ENCODE measurements at regions not wholly inside any gene's neighbourhood (a gene's known extent, or its start where the extent isn't known, plus 50 kb on each side); places are given as distances from the start of the nearest gene placed in this dataset.

DNA sequence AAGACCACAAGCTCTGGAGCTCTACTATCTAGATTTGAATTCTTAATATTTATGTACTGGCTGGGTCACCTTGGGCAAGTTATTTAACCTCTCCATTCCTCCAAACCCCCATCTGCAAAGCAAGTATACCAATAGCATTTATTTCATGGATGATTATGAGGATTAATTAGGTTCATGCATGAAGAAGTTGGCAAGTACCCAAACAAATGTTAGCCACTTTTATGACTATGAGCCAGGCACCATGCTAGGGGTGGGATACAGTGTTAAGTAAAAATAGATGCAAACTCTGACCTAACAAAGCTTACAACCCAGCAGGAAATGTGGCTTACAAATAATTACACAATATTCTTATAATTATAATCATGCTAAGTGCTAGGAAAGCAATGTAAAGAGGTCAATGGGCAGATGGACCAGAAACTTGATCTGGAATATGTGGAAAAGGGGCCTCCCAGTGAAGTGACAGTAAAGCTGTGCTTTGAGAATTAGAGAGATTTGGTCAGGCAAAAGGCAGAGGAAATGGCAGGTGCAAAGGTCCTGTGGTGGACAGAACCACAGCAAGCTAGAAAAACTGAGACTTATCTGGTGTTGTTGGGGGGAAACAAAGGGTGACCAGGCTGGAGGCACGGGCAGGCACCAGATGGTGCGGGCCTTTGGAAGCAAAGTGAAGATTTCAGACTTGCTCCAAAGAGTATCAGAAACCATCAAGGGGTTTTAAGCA lies 525.2 kb upstream of the TRPC7 start:
- Histone ChIP-seq H3K4me3 (no peak overlapping the region), H3K27me3 (no peaks in the 10 kb centered on the region), H3K9me3 (no peaks in the 10 kb centered on the region), H3K4me1 (no peaks in the 10 kb centered on the region), H3K36me3 (no peaks in the 10 kb centered on the region), H3K27ac (no peak overlapping the region)
- in situ Hi-C loops (cut with MboI; ENCODE audit: low sequenced_read_pairs in 4 of 4) = no loop called here
- intact Hi-C loops (cut with DNase I; ENCODE audit: low total_unique reads) = no loop called here
- TF ChIP-seq, protein P1, sequence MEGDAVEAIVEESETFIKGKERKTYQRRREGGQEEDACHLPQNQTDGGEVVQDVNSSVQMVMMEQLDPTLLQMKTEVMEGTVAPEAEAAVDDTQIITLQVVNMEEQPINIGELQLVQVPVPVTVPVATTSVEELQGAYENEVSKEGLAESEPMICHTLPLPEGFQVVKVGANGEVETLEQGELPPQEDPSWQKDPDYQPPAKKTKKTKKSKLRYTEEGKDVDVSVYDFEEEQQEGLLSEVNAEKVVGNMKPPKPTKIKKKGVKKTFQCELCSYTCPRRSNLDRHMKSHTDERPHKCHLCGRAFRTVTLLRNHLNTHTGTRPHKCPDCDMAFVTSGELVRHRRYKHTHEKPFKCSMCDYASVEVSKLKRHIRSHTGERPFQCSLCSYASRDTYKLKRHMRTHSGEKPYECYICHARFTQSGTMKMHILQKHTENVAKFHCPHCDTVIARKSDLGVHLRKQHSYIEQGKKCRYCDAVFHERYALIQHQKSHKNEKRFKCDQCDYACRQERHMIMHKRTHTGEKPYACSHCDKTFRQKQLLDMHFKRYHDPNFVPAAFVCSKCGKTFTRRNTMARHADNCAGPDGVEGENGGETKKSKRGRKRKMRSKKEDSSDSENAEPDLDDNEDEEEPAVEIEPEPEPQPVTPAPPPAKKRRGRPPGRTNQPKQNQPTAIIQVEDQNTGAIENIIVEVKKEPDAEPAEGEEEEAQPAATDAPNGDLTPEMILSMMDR (IDR thresholded peaks at IDR 0.05 in 4 of 5, conservative IDR thresholded peaks at IDR 0.05 in 1 of 5) = no peak
- TF ChIP-seq POLR2A (IDR thresholded peaks at IDR 0.05) = no peak
- ATAC-seq (no peak), DNase-seq (no peak)

DNA sequence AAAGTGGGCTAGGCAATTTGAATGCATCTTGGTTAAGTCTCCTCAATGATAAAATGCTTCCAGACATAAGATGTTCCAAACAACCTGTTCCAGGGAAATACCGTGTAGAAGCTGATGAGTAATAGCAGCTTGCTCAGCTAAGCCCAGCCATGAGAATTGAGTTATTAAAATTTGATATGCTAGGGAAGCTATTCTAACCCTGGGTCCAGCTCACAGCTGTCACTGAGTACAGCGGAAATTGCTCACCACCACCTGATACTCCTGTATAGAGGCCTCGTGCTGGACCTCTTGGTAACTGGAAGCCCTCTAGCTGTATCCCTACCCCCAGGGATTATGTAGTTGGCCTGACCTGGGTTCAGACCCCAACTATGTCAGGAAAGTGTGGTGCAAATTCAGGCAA lies 521.3 kb upstream of the TRPC7 start:
- Histone ChIP-seq H3K27ac (peak overlapping the region in 1 of 4 donors; percentile 30), H3K27me3 (no peaks in the 10 kb centered on the region), H3K4me1 (no peaks in the 10 kb centered on the region), H3K36me3 (no peaks in the 10 kb centered on the region), H3K4me3 (no peak overlapping the region), H3K9me3 (no peaks in the 10 kb centered on the region)
- peak in 1 of 2 donors; percentile 35 for DNase-seq
- in situ Hi-C loops (cut with MboI; ENCODE audit: low sequenced_read_pairs in 4 of 4) (no loop called here), intact Hi-C loops (cut with DNase I; ENCODE audit: low total_unique reads) (no loop called here)
- peak; percentile 74 to 87 for ATAC-seq
- TF ChIP-seq, protein P1 (IDR thresholded peaks at IDR 0.05 in 4 of 5, conservative IDR thresholded peaks at IDR 0.05 in 1 of 5) = no peak
- TF ChIP-seq POLR2A (IDR thresholded peaks at IDR 0.05) = peak in 1 of 2 donors; percentile 5

- intact Hi-C loops (cut with DNase I; ENCODE audit: low total_unique reads) = no loop called here
- DNase-seq (no peak), ATAC-seq (no peak)
- Histone ChIP-seq H3K4me3 (no peak overlapping the region), H3K27ac (no peak overlapping the region), H3K9me3 (no peaks in the 10 kb centered on the region), H3K27me3 (no peaks in the 10 kb centered on the region), H3K4me1 (no peaks in the 10 kb centered on the region), H3K36me3 (no peaks in the 10 kb centered on the region)
- in situ Hi-C loops (cut with MboI; ENCODE audit: low sequenced_read_pairs in 4 of 4) = no loop called here
- TF ChIP-seq, protein P1 (IDR thresholded peaks at IDR 0.05 in 4 of 5, conservative IDR thresholded peaks at IDR 0.05 in 1 of 5) = no peak
- no peak for TF ChIP-seq POLR2A (IDR thresholded peaks at IDR 0.05)
Measured at GRCh38 chr5:136864960-136865359, 499.6 kb upstream of the TRPC7 start.

- H3K4me3 ChIP-seq = no peak overlapping the region
- H3K27me3 ChIP-seq = no peaks in the 10 kb centered on the region
- no peaks in the 10 kb centered on the region for H3K4me1 ChIP-seq
- no peaks in the 10 kb centered on the region for H3K36me3 ChIP-seq
- ATAC-seq = no peak
- in situ Hi-C loops (cut with MboI; ENCODE audit: low sequenced_read_pairs in 4 of 4) = no loop called here
- no peak for DNase-seq
- no peak overlapping the region for H3K27ac ChIP-seq
- H3K9me3 ChIP-seq = no peaks in the 10 kb centered on the region
- intact Hi-C loops (cut with DNase I; ENCODE audit: low total_unique reads) = no loop called here
- TF ChIP-seq, protein P1 (IDR thresholded peaks at IDR 0.05 in 4 of 5, conservative IDR thresholded peaks at IDR 0.05 in 1 of 5) = no peak
- no peak for TF ChIP-seq POLR2A (IDR thresholded peaks at IDR 0.05)
Measured at GRCh38 chr5:136856648-136857047, 491.3 kb upstream of the TRPC7 start.

DNA sequence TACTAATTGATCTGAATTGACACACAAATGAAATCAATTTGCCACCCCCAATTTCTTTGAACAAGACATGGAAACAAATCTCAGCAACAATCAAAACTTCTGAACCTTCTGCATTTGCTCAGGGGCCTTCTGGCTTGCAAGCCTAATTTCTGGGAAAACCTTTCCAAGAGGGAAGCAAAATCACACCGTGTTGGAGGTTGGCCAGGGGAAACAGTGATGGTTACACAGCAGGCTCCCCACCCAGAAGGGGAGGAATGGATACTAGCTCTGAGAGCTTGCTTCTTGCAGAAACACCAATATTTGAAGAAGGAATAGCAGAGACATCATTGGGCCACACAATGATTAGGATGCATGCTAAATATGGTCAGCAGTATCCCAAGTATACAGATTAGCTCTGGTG lies 488.6 kb upstream of the TRPC7 start:
- Histone ChIP-seq H3K4me3 (no peak overlapping the region), H3K9me3 (peaks cover 0 to 1% (median 0%) of the 10 kb centered on the region in 3 donors), H3K27ac (no peak overlapping the region), H3K4me1 (no peaks in the 10 kb centered on the region), H3K36me3 (no peaks in the 10 kb centered on the region), H3K27me3 (no peaks in the 10 kb centered on the region)
- intact Hi-C loops (cut with DNase I; ENCODE audit: low total_unique reads) (no loop called here), in situ Hi-C loops (cut with MboI; ENCODE audit: low sequenced_read_pairs in 4 of 4) (no loop called here)
- TF ChIP-seq, protein P1 (IDR thresholded peaks at IDR 0.05 in 4 of 5, conservative IDR thresholded peaks at IDR 0.05 in 1 of 5) = no peak
- TF ChIP-seq POLR2A (IDR thresholded peaks at IDR 0.05) = no peak
- DNase-seq = no peak
- ATAC-seq = no peak
